ENCODE measurements at regions not wholly inside any gene's neighbourhood (a gene's known extent, or its start where the extent isn't known, plus 50 kb on each side); places are given as distances from the start of the nearest gene placed in this dataset.

- H3K27me3 ChIP-seq = no peaks in the 10 kb centered on the region
- DNase-seq = no peak
- no peak overlapping the region for H3K4me3 ChIP-seq
- 75 to 87% methylated on average over 7 to 10 of the region's 12 CpGs for WGBS, 2 donors
- no peak overlapping the region for H3K27ac ChIP-seq
- H3K36me3 ChIP-seq = no peaks in the 10 kb centered on the region
- intact Hi-C loops (cut with DNase I) = no loop called here
- H3K9me3 ChIP-seq = no peaks in the 10 kb centered on the region
- TF ChIP-seq CTCF (IDR thresholded peaks at IDR 0.05) = no peak
- no peak for TF ChIP-seq POLR2A (IDR thresholded peaks at IDR 0.05)
- peaks cover 3 to 51% (median 19%) of the 10 kb centered on the region in 3 donors for H3K4me1 ChIP-seq
These were observed 202.6 kb upstream of the ID2 start for GRCh38 chr2:8479298-8479697.

GRCh38 chr2:8480915-8481314, 200.9 kb upstream of the ID2 start:
- peak overlapping the region in 1 of 4 donors; percentile 4 for H3K27ac ChIP-seq
- H3K4me3 ChIP-seq = no peak overlapping the region
- no peak for DNase-seq
- WGBS, 2 donors = 26 to 35% methylated on average over 4 to 5 of the region's 5 CpGs
- H3K27me3 ChIP-seq = no peaks in the 10 kb centered on the region
- no peak for TF ChIP-seq CTCF (IDR thresholded peaks at IDR 0.05)
- no peak for TF ChIP-seq POLR2A (IDR thresholded peaks at IDR 0.05)
- intact Hi-C loops (cut with DNase I) = no loop called here
- no peaks in the 10 kb centered on the region for H3K9me3 ChIP-seq
- H3K4me1 ChIP-seq = peaks cover 3 to 41% (median 19%) of the 10 kb centered on the region in 3 donors
- no peaks in the 10 kb centered on the region for H3K36me3 ChIP-seq

GRCh38 chr2:8481463-8482009, 200.3 kb upstream of the ID2 start:
- intact Hi-C loops (cut with DNase I) = no loop called here
- no peak for DNase-seq
- no peaks in the 10 kb centered on the region for H3K36me3 ChIP-seq
- no peaks in the 10 kb centered on the region for H3K27me3 ChIP-seq
- no peak overlapping the region for H3K4me3 ChIP-seq
- no peak for TF ChIP-seq CTCF (IDR thresholded peaks at IDR 0.05)
- no peak for TF ChIP-seq POLR2A (IDR thresholded peaks at IDR 0.05)
- 47 to 68% methylated on average over 6 of the region's 6 CpGs for WGBS, 2 donors
- H3K9me3 ChIP-seq = no peaks in the 10 kb centered on the region
- peak overlapping the region in 1 of 4 donors; percentile 4 for H3K27ac ChIP-seq
- peaks cover 3 to 35% (median 19%) of the 10 kb centered on the region in 3 donors for H3K4me1 ChIP-seq

GRCh38 chr2:8482432-8482831, 199.4 kb upstream of the ID2 start:
- Histone ChIP-seq H3K4me1 (peaks cover 6 to 34% (median 17%) of the 10 kb centered on the region in 3 donors), H3K27me3 (no peaks in the 10 kb centered on the region), H3K4me3 (no peak overlapping the region), H3K27ac (no peak overlapping the region), H3K36me3 (no peaks in the 10 kb centered on the region), H3K9me3 (no peaks in the 10 kb centered on the region)
- 92 to 95% methylated on average over 3 to 4 of the region's 4 CpGs for WGBS, 2 donors
- no peak for DNase-seq
- intact Hi-C loops (cut with DNase I) = no loop called here
- TF ChIP-seq CTCF (IDR thresholded peaks at IDR 0.05) (no peak), POLR2A (IDR thresholded peaks at IDR 0.05) (no peak)

GRCh38 chr2:8484502-8485283, 197.2 kb upstream of the ID2 start:
- no peak overlapping the region for H3K27ac ChIP-seq
- H3K36me3 ChIP-seq = no peaks in the 10 kb centered on the region
- WGBS, 2 donors = 75 to 80% methylated on average over 5 to 7 of the region's 7 CpGs
- intact Hi-C loops (cut with DNase I) = no loop called here
- no peak overlapping the region for H3K4me3 ChIP-seq
- H3K27me3 ChIP-seq = no peaks in the 10 kb centered on the region
- H3K9me3 ChIP-seq = no peaks in the 10 kb centered on the region
- TF ChIP-seq CTCF (IDR thresholded peaks at IDR 0.05) = no peak
- no peak for TF ChIP-seq POLR2A (IDR thresholded peaks at IDR 0.05)
- peaks cover 4 to 42% (median 15%) of the 10 kb centered on the region in 3 donors for H3K4me1 ChIP-seq
- DNase-seq = no peak
